H7 (cell line): ENCODE measurements at regions not wholly inside any gene's neighbourhood (a gene's known extent, or its start where the extent isn't known, plus 50 kb on each side); places are given as distances from the start of the nearest gene placed in this dataset.
"Not testable (repeated sequence)": the region's sequence is repeated elsewhere in the genome, so short reads cannot be mapped to it uniquely, and the experiment has no call there.

Source experiments
- DNase-seq: peaks from one replicate; pipeline ENCODE4 v3.0.0; 2012
- H3K27me3 ChIP-seq: 2 replicates; pipeline ENCODE4 v1.6.0; 2011; ENCODE audit warnings: mild to moderate bottlenecking, low read length; ENCODE audit not compliant: control insufficient read depth, insufficient read depth
- H3K36me3 ChIP-seq: replicated peaks from 2 replicates; pipeline ENCODE4 v1.5.1; 2011; ENCODE audit warnings: low read length; ENCODE audit not compliant: control insufficient read depth, insufficient read depth
- H3K4me3 ChIP-seq: 2 replicates; pipeline ENCODE4 v1.5.1; 2011; ENCODE audit warnings: low read depth, mild to moderate bottlenecking, control low read depth, low read length, moderate library complexity; ENCODE audit not compliant: insufficient read depth

DNA sequence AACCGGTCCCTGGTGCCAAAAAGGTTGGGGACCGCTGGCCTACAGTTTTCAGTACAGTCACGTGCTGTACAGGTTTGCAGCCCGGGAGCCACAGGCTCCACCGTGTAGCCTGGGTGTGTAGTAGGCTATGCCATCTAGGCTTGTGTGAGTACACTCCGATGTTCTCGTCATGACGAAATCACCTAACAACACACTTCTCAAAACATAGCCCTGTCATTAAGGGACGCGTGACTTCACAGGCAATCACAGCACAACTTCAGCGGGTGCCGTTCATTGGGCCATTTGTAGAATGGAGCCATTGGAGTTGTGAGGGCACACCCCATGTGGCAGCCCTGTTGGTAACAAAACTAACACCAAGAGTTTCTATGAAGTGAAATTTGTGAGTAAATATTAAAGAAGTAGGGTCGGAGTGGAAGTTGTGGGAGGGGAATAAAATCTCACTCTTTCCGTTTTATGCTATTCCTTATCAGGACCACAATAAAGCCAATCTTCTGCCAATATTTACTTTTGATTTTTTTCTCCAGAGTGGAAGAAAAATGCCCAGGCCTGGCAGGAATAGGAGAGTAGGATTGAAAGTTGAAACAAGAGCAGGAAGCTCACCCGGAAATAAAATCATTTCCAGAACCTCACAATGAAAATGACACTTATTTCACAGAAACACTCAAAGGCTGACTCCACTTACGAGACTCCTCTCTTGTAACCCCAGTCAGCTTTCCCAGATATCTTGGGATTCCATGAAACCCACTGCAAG, 63.7 kb upstream of the PTPN1 start:
- no peaks in the 10 kb centered on the region for H3K36me3 ChIP-seq
- H3K27me3 ChIP-seq = no peaks in the 10 kb centered on the region
- no peak for DNase-seq
- no peak overlapping the region for H3K4me3 ChIP-seq

DNA sequence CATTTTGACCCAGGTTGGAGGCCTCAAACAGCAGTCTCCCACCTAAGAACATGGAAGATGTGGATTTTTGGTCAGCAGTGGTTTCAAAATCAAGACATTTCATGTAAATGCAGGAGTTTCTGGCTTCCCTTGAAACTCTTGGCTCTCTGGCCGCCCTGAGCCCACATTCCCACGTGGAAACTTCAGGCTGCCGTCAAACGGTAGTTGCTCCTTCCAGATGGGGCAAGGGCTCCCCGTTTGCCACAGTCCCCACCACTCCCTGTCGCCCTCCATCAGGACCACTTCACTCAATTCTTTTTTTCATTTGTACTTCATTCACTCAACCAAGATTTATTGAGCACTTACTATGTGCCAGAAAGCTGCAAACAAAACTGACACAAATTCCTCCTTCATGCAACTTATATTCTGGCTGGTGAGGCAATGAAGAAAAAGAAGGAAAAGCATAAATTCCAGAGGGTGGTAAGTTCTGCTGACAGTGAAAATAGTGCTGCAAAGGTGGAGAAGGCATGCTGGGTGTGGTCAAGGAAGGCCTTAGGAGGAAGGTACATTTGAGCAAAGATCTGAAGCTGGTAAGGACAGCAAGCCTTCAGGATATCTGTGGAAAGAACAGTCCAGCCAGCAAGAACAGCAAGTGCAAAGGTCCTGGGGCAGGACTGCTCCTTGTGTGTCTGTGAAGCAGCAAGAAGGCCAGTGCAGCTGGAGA, 62.9 kb upstream of the PTPN1 start:
- no peaks in the 10 kb centered on the region for H3K27me3 ChIP-seq
- no peak overlapping the region for H3K4me3 ChIP-seq
- H3K36me3 ChIP-seq = no peaks in the 10 kb centered on the region
- no peak for DNase-seq

GRCh38 chr20:50447817-50448216, 62.4 kb upstream of the PTPN1 start:
- H3K27me3 ChIP-seq = no peaks in the 10 kb centered on the region

GRCh38 chr20:50448625-50449403, 61.4 kb upstream of the PTPN1 start:
- H3K36me3 ChIP-seq, H3K4me3 ChIP-seq, DNase-seq, H3K27me3 ChIP-seq: not testable (repeated sequence)

More at GRCh38 chr20:50447817-50448216, 62.4 kb upstream of the PTPN1 start:
- DNase-seq = no peak
- Histone ChIP-seq H3K36me3 (no peaks in the 10 kb centered on the region), H3K4me3 (no peak overlapping the region)

DNA sequence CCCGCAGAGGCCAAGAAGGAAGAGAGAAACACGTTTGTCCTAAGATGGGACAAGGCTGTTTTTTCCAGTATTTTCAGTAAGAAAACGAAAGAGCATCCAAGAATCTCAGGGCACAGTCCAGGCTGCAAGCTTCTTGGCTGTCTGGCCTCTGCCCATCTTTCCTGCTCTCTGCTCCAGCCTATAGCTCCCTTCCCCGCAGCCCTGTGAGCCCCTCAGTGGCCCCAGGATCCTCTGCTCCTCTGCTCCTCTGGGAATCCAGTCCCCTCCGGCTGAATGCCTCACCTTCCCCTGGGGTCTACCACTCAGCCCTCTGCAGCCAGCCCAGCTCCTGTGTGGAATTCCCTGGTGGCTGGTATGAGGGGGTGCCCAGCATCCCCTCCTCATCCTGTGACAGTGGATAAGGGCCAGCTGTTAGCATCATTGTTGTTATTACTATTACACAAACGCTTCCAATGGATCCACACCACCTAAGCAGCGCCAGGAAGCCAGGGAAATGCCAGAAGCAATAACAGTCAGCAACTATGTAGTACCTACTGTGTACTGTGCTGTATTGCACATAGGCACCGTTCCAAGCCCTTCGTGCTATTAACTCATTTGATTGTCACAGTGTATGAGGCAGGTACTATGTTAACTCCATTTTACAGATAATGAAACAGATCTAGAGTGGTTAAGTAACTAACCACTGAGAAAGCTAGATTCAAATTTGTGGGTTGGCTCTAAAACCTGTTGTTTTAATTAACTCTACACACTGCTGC, 60.3 kb upstream of the PTPN1 start:
- no peaks in the 10 kb centered on the region for H3K36me3 ChIP-seq
- H3K4me3 ChIP-seq = no peak overlapping the region
- H3K27me3 ChIP-seq = no peaks in the 10 kb centered on the region
- DNase-seq = no peak

DNA sequence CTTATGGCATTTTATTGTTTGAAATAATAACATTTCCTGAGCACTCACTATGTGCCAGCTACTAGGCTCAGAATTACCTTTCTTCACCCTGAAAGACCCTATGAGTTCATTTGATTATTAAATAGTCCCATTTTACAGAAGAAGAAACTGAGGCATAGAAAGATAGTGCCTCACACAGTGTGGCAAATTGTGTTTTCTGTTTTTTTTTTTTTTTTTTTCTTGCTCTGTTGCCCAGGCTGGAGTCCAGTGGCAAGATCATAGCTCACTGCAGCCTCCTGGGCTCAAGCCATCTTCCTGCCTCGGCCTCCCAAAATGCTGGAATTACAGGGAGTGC, 59.7 kb upstream of the PTPN1 start:
- Histone ChIP-seq H3K27me3 (no peaks in the 10 kb centered on the region), H3K4me3 (no peak overlapping the region), H3K36me3 (no peaks in the 10 kb centered on the region)
- no peak for DNase-seq

- no peaks in the 10 kb centered on the region for H3K36me3 ChIP-seq
- no peak overlapping the region for H3K4me3 ChIP-seq
- no peaks in the 10 kb centered on the region for H3K27me3 ChIP-seq
- peak; percentile 48 for DNase-seq
Measured at GRCh38 chr20:50450881-50451752, 59.1 kb upstream of the PTPN1 start.

DNA sequence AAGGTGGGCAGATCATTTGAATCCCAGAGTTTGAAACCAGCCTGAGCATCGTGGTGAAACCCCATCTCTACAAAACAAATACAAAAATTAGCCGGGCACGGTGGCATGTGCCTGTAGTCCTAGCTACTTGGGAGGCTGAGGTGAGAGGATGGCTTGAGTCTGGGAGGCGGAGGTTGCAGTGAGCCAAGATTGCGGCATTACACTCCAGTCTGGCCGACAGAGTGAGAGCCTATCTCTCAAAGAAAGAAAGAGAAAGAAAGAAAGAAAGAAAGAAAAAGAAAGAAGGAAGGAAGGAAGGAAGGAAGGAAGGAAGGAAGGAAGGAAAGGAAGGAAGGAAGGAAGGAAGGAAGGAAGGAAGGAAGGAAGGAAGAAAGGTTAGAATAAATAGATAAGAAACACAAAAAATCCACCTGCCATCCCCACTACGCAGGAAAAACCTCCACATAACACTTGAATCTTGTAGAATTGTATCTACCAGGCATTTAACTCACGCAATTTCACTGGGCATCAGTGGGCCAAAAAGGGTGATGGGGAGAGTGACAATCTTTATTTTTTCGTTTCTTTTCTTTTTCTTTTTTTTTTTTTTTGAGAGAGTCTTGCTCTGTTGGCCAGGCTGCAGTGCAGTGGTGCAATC, 58.3 kb upstream of the PTPN1 start:
- H3K27me3 ChIP-seq, H3K36me3 ChIP-seq, DNase-seq, H3K4me3 ChIP-seq: not testable (repeated sequence)

- DNase-seq = no peak
- Histone ChIP-seq H3K36me3 (no peaks in the 10 kb centered on the region), H3K4me3 (no peak overlapping the region), H3K27me3 (no peaks in the 10 kb centered on the region)
Measured at GRCh38 chr20:50453533-50454244, 56.5 kb upstream of the PTPN1 start.

GRCh38 chr20:50455245-50455644, 54.9 kb upstream of the PTPN1 start:
- H3K4me3 ChIP-seq, H3K27me3 ChIP-seq, H3K36me3 ChIP-seq, DNase-seq: not testable (repeated sequence)

- Histone ChIP-seq H3K27me3 (no peaks in the 10 kb centered on the region), H3K36me3 (no peaks in the 10 kb centered on the region), H3K4me3 (no peak overlapping the region)
- no peak for DNase-seq
Measured at GRCh38 chr20:50455656-50456451, 54.3 kb upstream of the PTPN1 start.

DNA sequence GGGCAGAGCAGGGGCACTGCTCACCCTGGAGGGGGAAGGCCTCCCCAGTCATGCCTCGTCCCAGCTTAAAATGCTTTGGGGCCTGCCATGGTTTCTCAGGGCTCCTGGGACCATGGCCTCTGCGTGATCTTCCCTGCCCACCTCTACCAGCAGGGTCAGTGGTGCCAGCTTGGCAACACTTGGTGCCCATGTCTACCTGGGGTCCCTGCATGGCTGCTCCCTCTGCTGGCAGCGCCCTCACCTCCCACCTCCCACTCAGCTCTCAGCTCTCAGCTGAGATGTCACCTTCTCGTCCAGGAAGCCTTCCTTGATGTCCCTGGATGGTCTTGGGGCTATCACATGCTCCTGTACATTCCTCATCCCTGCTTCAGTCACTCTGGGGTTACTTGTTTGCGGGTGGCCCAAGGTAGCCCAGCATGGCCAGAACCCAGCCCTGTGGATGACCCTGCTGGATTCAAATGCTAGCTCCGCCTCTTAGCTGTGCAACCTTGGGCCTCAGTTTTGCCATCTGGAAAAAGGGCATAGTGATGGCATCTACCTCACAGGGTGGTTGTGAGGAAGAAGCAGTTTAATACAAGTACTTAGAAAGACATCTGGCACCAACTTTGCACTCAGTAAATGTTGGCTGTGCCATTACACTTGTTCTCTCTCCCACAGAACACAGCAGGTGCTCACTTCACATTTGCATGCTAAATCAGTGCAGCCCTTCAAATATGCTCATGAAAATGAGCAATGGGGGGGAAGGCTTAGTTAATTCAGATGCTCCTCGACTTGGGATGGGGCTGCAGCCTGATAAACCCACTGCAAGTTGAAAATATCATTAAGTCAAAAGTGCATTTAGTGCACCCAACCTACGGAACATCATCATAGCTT, 53.5 kb upstream of the PTPN1 start:
- peak; percentile 44 for DNase-seq
- Histone ChIP-seq H3K36me3 (no peaks in the 10 kb centered on the region), H3K27me3 (no peaks in the 10 kb centered on the region), H3K4me3 (no peak overlapping the region)
